Adrenal gland (tissue), 9 donors: ENCODE measurements at regions not wholly inside any gene's neighbourhood (a gene's known extent, or its start where the extent isn't known, plus 50 kb on each side); places are given as distances from the start of the nearest gene placed in this dataset.

Experiments
- DNase-seq, 7 donors: peaks; one replicate each; pipeline ENCODE4 v3.0.0-alpha.2; 2019 to 2020
- H3K27ac ChIP-seq, 5 donors: fragments of 200-600 bp; sonication (generic) in 4 of 5; 1 replicate in 3 of 5; 2 replicates in 2 of 5; pipeline versions ENCODE4 v1.5.1 to v1.8.0; 2016 to 2020; ENCODE audit warnings: mild to moderate bottlenecking in 1 of 5
- H3K27me3 ChIP-seq: fragments of 200-600 bp; 2 replicates; pipeline ENCODE4 v1.8.0; 2021
- H3K36me3 ChIP-seq, 2 donors: fragments of 200-600 bp; replicated peaks in 1 of 2; 1 replicate in 1 of 2; 2 replicates in 1 of 2; pipeline versions ENCODE4 v1.5.1 to v1.8.0; 2018 to 2022
- H3K4me1 ChIP-seq, 2 donors: fragments of 200-600 bp; replicated peaks in 1 of 2; 1 replicate in 1 of 2; 2 replicates in 1 of 2; pipeline versions ENCODE4 v1.5.1 to v1.8.0; 2018 to 2021
- H3K4me3 ChIP-seq, 4 donors: fragments of 200-600 bp; sonication (generic) in 3 of 4; one replicate each; pipeline ENCODE4 v1.5.1; 2016 to 2018
- H3K9me3 ChIP-seq, 3 donors: fragments of 200-600 bp; sonication (generic) in 1 of 3; replicated peaks in 1 of 3; 1 replicate in 2 of 3; 2 replicates in 1 of 3; pipeline versions ENCODE4 v1.5.1 to v1.8.0; 2016 to 2021
- CTCF ChIP-seq, 6 experiments: fragments of 450-650 bp in 4 of 6; fragments of 200-600 bp in 2 of 6; sonication (generic) in 1 of 6; IDR thresholded peaks; 1 replicate in 5 of 6; 2 replicates in 1 of 6; pipeline versions ENCODE4 v1.5.1 to v1.8.0; 2016 to 2021; ENCODE audit warnings: antibody characterized with exemption in 6 of 6, mild to moderate bottlenecking in 2 of 6, moderate library complexity in 1 of 6
- POLR2A ChIP-seq, 2 donors: fragments of 450-650 bp; IDR thresholded peaks; one replicate each; pipeline ENCODE4 v1.6.1; 2017; ENCODE audit warnings: antibody characterized with exemption in 2 of 2, mild to moderate bottlenecking in 2 of 2, moderate library complexity in 1 of 2
- WGBS, 4 donors: extraction: QIAGEN DNeasy Blood & Tissue Kit in 2 of 4; methylation state at CpG; one replicate each; pipeline versions ENCODE4 v1.1.5 to v1.1.7; 2013 to 2017; 5-methylcytosine and 5-hydroxymethylcytosine counted together
- intact Hi-C, 2 donors: fragments of 100-400 bp; cut with DNase I; formaldehyde crosslinking; loops; one replicate each; pipeline versions ENCODE4 v1.14.1 to v1.15.0; 2022 to 2023
- donor health status: healthy with polysubstance abuse.
- donor health status: Bipolar disorder and iron deficiency.
- donor health status: DM: yes; HTN: yes; CAD: no.
- donor health status: DM: no; HTN: no; CAD: no.
- donor health status: DM: no; HTN: no; CAD: no.

- TF ChIP-seq POLR2A (IDR thresholded peaks at IDR 0.05), result no peak
- no peak for TF ChIP-seq CTCF (IDR thresholded peaks at IDR 0.05)
Measured at GRCh38 chr5:68771732-68772131, 322.1 kb upstream of the SLC30A5 start.

GRCh38 chr5:68776381-68776780 lies 317.4 kb upstream of the SLC30A5 start:
- Histone ChIP-seq H3K9me3 (no peaks in the 10 kb centered on the region), H3K27ac (no peak overlapping the region), H3K36me3 (no peaks in the 10 kb centered on the region), H3K27me3 (no peaks in the 10 kb centered on the region), H3K4me3 (no peak overlapping the region), H3K4me1 (no peaks in the 10 kb centered on the region)
- intact Hi-C loops, result no loop called here
- 86 to 92% (median 91%) methylated on average over 3 of the region's 3 CpGs for WGBS, 4 donors
- DNase-seq, result no peak
- TF ChIP-seq CTCF (IDR thresholded peaks at IDR 0.05), result no peak
- no peak for TF ChIP-seq POLR2A (IDR thresholded peaks at IDR 0.05)

More at GRCh38 chr5:68771732-68772131, 322.1 kb upstream of the SLC30A5 start:
- WGBS, 4 donors, result 56 to 64% (median 60%) methylated on average over 3 of the region's 3 CpGs
- no peak for DNase-seq
- no peaks in the 10 kb centered on the region for H3K27me3 ChIP-seq
- H3K4me3 ChIP-seq, result no peak overlapping the region
- H3K9me3 ChIP-seq, result no peaks in the 10 kb centered on the region
- no peaks in the 10 kb centered on the region for H3K4me1 ChIP-seq
- no peak overlapping the region for H3K27ac ChIP-seq
- no peaks in the 10 kb centered on the region for H3K36me3 ChIP-seq
- intact Hi-C loops, result no loop called here

GRCh38 chr5:68777135-68777534 lies 316.7 kb upstream of the SLC30A5 start:
- no peak overlapping the region for H3K4me3 ChIP-seq
- H3K27me3 ChIP-seq, result no peaks in the 10 kb centered on the region
- TF ChIP-seq POLR2A (IDR thresholded peaks at IDR 0.05), result no peak
- TF ChIP-seq CTCF (IDR thresholded peaks at IDR 0.05), result no peak
- no peaks in the 10 kb centered on the region for H3K36me3 ChIP-seq
- DNase-seq, result no peak
- no peaks in the 10 kb centered on the region for H3K9me3 ChIP-seq
- WGBS, 4 donors, result 75 to 87% (median 77%) methylated on average over 2 of the region's 2 CpGs
- intact Hi-C loops, result no loop called here
- no peaks in the 10 kb centered on the region for H3K4me1 ChIP-seq
- H3K27ac ChIP-seq, result no peak overlapping the region

- no peaks in the 10 kb centered on the region for H3K27me3 ChIP-seq
- H3K27ac ChIP-seq, result no peak overlapping the region
- intact Hi-C loops, result no loop called here
- DNase-seq, result no peak
- no peaks in the 10 kb centered on the region for H3K36me3 ChIP-seq
- no peaks in the 10 kb centered on the region for H3K4me1 ChIP-seq
- no peak overlapping the region for H3K4me3 ChIP-seq
- no peak for TF ChIP-seq CTCF (IDR thresholded peaks at IDR 0.05)
- TF ChIP-seq POLR2A (IDR thresholded peaks at IDR 0.05), result no peak
- H3K9me3 ChIP-seq, result no peaks in the 10 kb centered on the region
Measured at GRCh38 chr5:68778484-68778883, 315.3 kb upstream of the SLC30A5 start.
